ENCODE measurements at regions not wholly inside any gene's neighbourhood (a gene's known extent, or its start where the extent isn't known, plus 50 kb on each side); places are given as distances from the start of the nearest gene placed in this dataset.

DNA sequence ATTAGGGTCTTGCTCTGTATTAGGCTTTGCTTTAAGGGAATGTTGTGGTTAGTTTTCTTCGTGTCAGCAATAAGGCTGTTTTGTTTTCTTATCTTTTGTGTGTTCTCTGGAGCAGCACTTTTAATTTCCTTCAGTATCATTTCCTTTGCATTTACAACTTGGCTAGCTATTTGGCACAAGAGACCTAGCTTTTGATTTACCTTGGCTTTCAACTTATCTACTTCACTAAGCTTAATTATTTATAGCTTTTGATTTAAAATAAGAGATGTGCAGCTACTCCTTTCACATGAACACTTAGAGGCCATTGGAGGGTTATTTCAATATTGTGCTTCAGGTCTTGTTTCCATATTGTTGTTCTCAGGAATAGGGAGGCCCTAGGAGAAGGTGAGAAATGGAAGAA is 68.2 kb downstream of the FAT4 start:
- Histone ChIP-seq H3K9me3 (no peaks in the 10 kb centered on the region), H3K27me3 (no peaks in the 10 kb centered on the region), H3K4me3 (no peak overlapping the region), H3K4me1 (peaks cover 0 to 6% (median 2%) of the 10 kb centered on the region in 4 donors), H3K27ac (peak overlapping the region in 3 of 4 donors; percentile 9 to 20 (median 15)), H3K36me3 (no peaks in the 10 kb centered on the region)
- intact Hi-C loops (cut with DNase I): no loop called here
- TF ChIP-seq POLR2A (IDR thresholded peaks at IDR 0.05) (no peak), EP300 (IDR thresholded peaks at IDR 0.05) (no peak), POLR2AphosphoS5 (IDR thresholded peaks at IDR 0.05) (no peak)
- TF ChIP-seq, protein P1, sequence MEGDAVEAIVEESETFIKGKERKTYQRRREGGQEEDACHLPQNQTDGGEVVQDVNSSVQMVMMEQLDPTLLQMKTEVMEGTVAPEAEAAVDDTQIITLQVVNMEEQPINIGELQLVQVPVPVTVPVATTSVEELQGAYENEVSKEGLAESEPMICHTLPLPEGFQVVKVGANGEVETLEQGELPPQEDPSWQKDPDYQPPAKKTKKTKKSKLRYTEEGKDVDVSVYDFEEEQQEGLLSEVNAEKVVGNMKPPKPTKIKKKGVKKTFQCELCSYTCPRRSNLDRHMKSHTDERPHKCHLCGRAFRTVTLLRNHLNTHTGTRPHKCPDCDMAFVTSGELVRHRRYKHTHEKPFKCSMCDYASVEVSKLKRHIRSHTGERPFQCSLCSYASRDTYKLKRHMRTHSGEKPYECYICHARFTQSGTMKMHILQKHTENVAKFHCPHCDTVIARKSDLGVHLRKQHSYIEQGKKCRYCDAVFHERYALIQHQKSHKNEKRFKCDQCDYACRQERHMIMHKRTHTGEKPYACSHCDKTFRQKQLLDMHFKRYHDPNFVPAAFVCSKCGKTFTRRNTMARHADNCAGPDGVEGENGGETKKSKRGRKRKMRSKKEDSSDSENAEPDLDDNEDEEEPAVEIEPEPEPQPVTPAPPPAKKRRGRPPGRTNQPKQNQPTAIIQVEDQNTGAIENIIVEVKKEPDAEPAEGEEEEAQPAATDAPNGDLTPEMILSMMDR (IDR thresholded peaks at IDR 0.05): no peak
- no peak for DNase-seq
- WGBS, 2 donors: 11 to 50% methylated on average over 1 of the region's 1 CpG

DNA sequence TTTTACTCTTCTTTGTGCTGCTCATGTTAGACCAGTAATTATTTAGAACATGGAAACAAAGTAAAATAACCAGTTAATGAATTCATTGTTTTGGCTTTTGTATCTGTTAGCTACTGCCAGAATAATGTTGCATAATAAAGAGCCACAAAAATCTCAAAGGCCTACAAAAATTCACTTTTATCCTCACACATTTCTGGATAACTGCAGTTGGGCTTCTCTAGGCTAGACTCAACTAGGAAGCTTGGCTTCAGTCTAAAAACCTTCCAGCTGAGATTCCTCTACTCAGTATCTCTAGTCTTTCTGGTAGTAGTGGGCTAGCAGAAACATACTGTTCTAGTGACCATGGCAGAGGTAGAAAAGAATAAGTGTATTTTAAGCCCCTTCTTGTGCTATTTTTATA is 73.0 kb downstream of the FAT4 start:
- Histone ChIP-seq H3K4me3 (no peak overlapping the region), H3K4me1 (peaks cover 0 to 36% (median 33%) of the 10 kb centered on the region in 4 donors), H3K36me3 (no peaks in the 10 kb centered on the region), H3K27ac (peak overlapping the region; percentile 74 to 86 (median 82)), H3K27me3 (no peaks in the 10 kb centered on the region), H3K9me3 (no peaks in the 10 kb centered on the region)
- DNase-seq: no peak
- intact Hi-C loops (cut with DNase I): no loop called here
- TF ChIP-seq POLR2A (IDR thresholded peaks at IDR 0.05) (no peak), EP300 (IDR thresholded peaks at IDR 0.05) (no peak), POLR2AphosphoS5 (IDR thresholded peaks at IDR 0.05) (no peak)
- TF ChIP-seq, protein P1 (IDR thresholded peaks at IDR 0.05): no peak

DNA sequence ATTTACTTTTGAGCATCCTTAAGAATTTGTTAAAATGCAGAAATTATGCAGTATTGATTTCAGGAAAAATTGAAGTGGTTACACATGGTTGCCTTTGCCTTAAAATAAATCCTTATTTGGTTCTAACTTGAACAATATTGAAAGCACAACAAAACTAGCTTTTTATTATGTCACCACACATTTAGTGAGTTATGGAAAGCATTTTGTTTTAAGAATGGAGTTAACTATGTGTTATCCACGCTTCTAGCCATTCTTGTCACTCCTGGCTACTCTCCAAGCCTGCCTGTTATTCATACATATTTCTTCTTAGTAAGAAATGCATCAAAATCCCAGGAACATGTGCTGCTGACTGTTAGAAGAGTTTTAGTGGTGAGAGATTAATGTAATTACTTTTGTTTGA is 73.9 kb downstream of the FAT4 start:
- Histone ChIP-seq H3K36me3 (no peaks in the 10 kb centered on the region), H3K27me3 (no peaks in the 10 kb centered on the region), H3K9me3 (no peaks in the 10 kb centered on the region), H3K4me1 (peaks cover 0 to 44% (median 35%) of the 10 kb centered on the region in 4 donors), H3K4me3 (no peak overlapping the region), H3K27ac (peak overlapping the region; percentile 74 to 86 (median 82))
- no peak for DNase-seq
- intact Hi-C loops (cut with DNase I): no loop called here
- 37 to 61% methylated on average over 1 of the region's 1 CpG for WGBS, 2 donors
- TF ChIP-seq, protein P1 (IDR thresholded peaks at IDR 0.05): no peak
- TF ChIP-seq EP300 (IDR thresholded peaks at IDR 0.05): no peak
- no peak for TF ChIP-seq POLR2AphosphoS5 (IDR thresholded peaks at IDR 0.05)
- no peak for TF ChIP-seq POLR2A (IDR thresholded peaks at IDR 0.05)

DNA sequence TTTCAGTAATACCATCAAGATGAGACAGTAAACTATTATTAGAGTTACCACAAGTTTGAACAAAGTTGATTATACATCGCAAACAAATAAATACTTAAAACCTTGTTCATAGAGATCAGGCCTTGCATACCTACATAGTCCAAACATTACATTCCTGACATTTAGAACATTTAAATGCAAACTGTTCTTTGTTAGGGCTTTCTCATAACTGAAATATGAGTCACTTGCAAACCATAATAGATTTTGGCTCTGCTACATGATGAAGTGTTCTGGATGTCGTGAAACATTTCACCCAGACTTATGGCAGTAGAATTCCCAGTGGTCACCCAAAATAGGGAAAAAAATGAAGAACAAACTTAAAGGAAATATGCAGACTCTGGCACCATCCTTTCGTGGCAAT is 75.0 kb downstream of the FAT4 start:
- WGBS, 2 donors: 63 to 65% methylated on average over 3 of the region's 3 CpGs
- Histone ChIP-seq H3K27me3 (no peaks in the 10 kb centered on the region), H3K27ac (peak overlapping the region; percentile 74 to 86 (median 82)), H3K4me1 (peaks cover 0 to 55% (median 41%) of the 10 kb centered on the region in 4 donors), H3K4me3 (no peak overlapping the region), H3K36me3 (no peaks in the 10 kb centered on the region), H3K9me3 (no peaks in the 10 kb centered on the region)
- no peak for DNase-seq
- TF ChIP-seq EP300 (IDR thresholded peaks at IDR 0.05) (no peak), POLR2A (IDR thresholded peaks at IDR 0.05) (no peak), POLR2AphosphoS5 (IDR thresholded peaks at IDR 0.05) (peak in 3 of 4 donors; percentile 37 to 60 (median 40))
- TF ChIP-seq, protein P1 (IDR thresholded peaks at IDR 0.05): no peak
- intact Hi-C loops (cut with DNase I): loop anchor here (5.0 kb wide), 1 partner anchor 72 kb away; no protein-coding TSS in a partner anchor

DNA sequence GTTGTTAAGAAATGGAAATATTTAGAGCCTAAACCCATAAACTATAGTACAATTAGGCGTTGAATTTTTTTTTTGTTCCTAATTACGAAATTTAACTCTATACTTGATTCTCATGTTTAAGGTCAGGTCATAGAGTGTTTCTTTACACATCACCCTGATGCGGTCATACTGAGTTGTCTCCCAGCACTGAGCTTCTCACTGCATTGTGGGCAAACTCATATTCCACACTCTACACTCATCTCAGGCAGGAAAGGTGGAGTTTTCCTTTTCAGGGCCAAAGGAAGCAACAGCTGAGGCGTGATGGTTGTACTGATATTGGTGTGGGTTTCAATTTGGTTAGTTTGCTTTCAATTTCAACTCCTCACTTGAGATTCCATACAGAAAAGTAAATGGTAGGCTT is 75.4 kb downstream of the FAT4 start:
- no peak for DNase-seq
- peaks cover 0 to 55% (median 43%) of the 10 kb centered on the region in 4 donors for H3K4me1 ChIP-seq
- H3K27ac ChIP-seq: peak overlapping the region; percentile 74 to 86 (median 82)
- H3K27me3 ChIP-seq: no peaks in the 10 kb centered on the region
- intact Hi-C loops (cut with DNase I): loop anchor here (5.0 kb wide), 1 partner anchor 73 kb away; no protein-coding TSS in a partner anchor
- 69 to 75% methylated on average over 4 of the region's 4 CpGs for WGBS, 2 donors
- H3K36me3 ChIP-seq: no peaks in the 10 kb centered on the region
- TF ChIP-seq POLR2A (IDR thresholded peaks at IDR 0.05): no peak
- TF ChIP-seq, protein P1 (IDR thresholded peaks at IDR 0.05): no peak
- TF ChIP-seq POLR2AphosphoS5 (IDR thresholded peaks at IDR 0.05): peak in 1 of 4 donors; percentile 6
- TF ChIP-seq EP300 (IDR thresholded peaks at IDR 0.05): no peak
- no peak overlapping the region for H3K4me3 ChIP-seq
- H3K9me3 ChIP-seq: no peaks in the 10 kb centered on the region
